GM19372 (cell line): ENCODE measurements at regions not wholly inside any gene's neighbourhood (a gene's known extent, or its start where the extent isn't known, plus 50 kb on each side); places are given as distances from the start of the nearest gene placed in this dataset.

Experiments used
- ATAC-seq: cut with Tn5 transposase; IDR thresholded peaks from one replicate; pipeline ENCODE4 v1.9.1; 2021; ENCODE audit warnings: mild to moderate bottlenecking, low read depth, moderate library complexity; ENCODE audit not compliant: unreplicated experiment

DNA sequence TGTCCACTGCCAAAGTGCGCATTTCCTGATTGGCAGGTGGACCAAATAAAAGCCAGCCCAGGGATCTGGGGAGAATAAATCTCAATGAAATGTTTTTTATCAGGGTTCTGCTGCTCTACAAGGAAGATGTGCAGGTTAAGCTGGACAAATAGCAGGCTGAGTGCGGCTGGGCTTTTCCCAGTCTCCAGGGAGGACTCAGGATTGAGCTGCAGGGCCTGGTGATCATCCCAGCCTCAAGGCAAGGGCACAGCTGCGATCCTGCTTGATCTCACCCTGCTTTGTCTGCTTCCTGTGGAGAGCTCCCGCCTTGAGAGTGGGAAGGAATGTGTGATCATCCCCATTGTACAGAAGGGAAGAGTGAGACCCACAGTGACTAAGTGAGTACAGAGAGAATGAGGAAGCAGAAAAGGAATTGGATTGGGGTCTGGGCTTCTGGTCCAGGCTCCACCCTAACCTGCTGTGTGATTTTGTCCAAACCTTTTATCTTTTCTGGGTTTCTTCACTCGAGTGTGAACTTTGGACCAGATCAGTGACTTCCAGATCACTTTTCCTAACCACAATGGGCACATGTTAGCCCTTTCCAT lies 75.3 kb upstream of the CRHR1 start:
- ATAC-seq = no peak

DNA sequence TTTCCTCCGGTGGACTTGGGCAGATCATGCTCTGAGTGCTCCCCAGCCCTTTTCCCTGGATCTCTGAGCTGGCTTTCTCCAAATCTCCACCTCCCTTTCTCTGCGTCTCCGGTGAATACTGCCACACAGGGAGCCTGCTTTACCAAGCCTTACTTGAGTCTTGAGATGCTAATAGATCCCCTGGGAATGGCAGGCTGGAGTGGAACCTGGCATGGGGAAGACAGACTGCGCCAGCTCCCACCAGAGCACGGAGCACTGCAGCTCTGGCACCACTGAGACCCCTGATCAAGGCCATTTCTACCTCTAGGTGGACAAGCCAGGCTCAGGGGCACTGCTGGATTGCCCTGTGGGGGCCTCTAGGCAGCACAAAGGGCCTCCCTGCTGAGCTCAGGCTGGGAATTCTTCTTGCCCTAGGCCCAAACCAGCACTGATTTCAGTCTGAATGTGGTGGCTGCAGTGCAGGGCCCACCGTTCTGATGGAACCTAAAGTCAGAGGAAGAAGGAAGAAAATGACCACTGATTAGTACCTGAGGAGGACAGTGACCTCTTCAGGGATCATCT lies 74.3 kb upstream of the CRHR1 start:
- no peak for ATAC-seq

DNA sequence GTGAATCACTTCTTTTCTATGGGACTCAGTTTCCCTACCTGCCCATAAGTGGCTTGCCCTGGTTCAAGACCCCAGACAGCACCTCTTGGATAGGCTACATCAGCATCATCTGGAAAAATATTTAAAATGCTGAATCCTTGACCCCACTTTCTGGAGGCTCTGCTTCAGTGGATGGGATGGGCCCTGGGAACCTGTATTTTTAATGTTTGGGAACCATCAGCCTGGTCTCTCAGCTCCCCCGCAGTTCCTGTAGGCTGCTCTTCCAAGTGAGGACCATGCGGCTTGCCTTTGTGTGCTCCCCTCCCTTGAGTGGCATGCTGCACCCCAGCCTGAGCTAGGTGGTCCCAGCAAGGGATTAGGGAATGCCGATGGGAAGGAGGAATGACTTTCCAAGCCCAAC lies 68.3 kb upstream of the CRHR1 start:
- ATAC-seq = no peak

DNA sequence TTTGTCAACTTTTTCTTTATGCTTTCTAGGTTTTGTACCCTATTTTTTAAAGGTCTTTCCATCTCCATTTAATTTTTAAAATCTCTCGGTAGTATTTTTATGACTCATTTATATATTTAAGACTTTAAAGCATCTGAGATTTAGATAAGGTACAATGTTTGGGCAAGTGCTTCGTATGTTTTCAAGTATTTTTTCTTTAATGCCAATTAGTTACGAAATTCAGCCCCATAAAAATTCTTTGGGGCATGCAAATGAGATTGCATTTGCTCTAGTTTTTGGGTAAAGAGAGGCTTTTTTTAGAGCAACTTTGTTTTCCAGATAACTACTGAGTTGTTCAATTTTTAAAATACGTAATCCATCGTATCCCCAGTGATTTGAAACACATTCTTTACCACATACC lies 65.3 kb upstream of the CRHR1 start:
- no peak for ATAC-seq

DNA sequence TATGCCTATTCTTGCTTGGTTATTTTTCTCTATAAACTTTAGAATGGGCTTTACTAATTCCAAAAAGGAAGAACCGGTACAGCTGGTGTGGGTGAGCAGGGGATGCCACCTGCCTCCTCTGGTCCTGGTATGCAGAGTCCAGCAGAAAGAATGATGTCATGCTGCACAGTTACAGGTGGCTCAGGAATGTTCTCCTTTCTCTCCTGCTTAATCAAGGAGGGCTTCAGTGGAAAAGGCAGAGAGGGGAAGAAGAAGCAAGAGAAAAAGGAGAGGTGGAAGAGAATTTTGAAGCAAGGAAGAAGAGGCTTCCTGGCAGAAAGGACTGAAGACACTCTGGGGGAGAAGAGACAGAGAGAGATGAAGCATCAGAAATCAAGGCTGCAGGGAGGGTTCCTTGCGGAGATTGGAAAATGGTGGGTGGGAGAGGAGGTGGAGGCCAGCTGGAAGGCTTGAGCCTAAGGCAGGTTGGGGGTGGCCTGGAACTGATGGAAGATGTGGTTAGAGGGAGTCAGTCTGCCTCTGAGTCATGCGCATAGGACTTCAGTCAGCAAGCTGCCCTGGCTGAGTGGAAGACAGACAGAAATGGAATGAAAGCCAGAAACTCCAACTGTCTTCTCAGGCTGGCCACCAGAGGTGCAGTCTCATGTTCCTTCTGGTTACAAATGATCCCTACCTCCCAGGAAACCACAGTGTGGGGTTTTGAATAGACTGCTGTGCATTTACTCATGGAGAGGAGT lies 64.6 kb upstream of the CRHR1 start:
- ATAC-seq = no peak

DNA sequence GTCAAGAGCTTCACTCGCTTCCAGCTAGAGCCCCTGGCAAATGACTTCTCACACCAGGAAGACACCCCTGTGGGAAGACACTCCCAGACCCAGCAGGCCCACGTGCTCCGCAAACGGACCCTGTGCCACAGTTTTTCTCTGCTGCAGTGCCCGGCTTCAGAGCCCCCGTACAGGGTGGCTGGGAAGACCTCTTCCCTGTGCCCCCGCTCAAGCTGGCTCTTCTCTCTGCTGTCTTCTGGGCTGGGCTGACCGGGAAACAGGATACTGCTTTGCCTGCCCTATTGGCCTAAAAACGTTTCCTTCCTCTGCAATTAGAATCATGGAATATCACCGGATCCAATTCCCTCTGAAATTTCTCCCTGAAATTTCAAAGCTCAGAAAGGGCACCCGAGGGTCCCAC lies 63.7 kb upstream of the CRHR1 start:
- no peak for ATAC-seq

DNA sequence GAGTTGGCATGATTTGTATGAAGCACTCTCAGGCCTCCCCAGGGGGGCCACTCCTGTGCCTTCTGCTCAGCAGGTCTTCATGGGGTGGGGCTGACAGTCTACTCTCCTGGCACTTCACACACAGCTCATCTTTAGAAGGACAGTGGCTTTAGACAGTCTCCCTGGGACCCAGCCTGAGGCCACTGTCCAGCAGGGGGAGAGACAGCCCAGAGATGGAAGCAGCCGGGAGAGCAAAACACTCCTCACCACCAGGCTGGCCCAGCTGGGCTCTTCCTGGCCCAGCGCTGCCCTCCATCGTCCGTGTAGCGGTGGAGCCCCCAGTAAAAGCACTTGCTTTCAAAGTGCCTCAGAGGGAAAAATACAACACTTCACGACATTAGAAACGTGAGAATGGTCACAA lies 62.0 kb upstream of the CRHR1 start:
- ATAC-seq = no peak

DNA sequence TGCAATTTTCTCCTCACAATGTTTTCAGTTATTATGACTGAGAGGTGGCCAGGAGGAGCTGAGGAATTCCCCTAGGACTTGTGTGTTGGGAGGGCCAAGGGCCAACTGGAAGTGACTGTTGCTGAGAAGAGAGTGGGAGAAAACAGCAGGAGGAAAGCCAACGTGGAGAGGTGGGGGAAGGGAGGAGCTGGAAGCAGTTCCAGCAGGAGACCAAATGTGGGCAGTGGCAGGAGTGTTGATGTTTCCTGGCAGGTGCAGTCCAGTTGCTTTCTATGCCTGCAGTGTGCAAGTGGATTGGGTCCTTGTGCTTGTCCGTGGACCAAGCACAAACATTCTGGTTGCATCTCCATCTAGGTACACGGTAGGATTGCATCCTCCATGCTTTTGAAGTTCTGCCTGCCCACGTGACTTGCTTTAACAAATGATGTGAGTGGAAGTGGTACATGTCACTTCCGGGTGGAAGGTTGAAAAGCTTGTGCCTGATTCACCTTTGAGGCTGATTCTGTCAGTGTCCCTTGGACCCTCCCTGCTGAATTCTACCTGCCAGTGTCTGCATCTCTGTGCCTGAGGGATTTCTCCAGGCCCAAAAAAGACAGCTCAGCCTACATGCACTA lies 54.7 kb upstream of the CRHR1 start:
- ATAC-seq = no peak

DNA sequence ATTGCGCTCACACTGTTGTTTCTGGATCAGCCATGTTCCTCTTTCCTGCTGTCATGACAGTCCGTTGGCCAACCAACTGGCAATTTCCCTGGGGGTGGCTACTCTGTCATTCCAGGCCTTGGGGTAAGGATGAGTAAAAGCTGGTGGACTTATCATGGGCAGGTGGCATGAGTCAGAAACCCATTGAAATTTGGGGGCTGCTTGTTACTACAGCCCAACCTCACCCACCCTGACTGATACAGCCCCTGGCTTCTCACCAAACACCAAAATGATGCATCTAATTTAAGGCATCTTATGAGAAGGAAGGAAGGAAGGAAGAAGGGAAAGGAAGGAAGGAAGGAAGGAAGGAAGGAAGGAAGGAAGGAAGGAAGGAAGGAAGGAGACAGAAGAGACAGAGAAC lies 53.9 kb upstream of the CRHR1 start:
- no peak for ATAC-seq

DNA sequence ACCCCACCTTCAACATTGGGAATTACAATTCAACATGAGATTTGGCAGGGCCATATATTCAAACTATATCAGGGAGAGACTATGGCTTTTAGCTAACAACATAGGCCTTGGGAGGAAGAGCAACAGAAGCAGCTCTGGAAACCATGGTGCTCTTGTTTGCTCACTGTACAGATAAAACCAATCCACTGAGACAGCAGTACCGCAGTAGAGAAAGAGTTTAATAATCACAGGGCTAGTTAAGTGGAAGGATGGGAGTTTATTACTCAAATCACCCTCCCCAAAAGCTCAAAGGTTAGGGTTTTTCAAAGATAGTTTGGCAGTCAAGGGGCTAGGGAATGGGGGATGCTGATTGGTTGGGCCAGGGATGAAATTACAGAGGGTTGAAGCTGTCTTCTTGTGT lies 52.7 kb upstream of the CRHR1 start:
- no peak for ATAC-seq

DNA sequence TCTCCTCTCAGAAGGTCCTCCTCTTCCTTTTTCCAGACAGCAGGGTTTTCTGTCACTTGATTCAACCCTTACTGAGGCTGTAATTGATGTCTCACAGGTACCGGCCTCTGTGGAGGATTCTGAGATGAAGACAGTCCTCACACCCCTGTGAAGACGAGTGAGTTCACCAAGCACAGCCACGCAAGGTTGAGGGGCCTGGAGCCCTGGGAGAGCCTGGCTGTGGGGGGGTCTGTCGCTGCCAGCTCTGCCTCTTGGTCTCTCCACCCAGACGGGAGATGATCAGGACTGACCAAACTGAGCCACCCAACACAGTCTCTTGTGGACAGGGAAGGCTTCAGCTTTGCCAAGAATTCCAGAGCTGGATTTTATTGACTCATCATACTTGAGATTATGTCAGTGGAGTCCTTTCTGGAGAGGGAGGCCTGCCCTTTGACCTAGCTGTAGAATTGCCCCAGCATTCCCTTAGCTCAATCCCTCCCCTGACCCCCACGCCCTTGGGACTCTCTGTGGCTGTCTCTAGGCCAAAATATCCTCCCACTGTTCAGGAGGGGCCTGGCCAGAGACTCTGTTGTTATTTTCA lies 51.1 kb upstream of the CRHR1 start:
- no peak for ATAC-seq

DNA sequence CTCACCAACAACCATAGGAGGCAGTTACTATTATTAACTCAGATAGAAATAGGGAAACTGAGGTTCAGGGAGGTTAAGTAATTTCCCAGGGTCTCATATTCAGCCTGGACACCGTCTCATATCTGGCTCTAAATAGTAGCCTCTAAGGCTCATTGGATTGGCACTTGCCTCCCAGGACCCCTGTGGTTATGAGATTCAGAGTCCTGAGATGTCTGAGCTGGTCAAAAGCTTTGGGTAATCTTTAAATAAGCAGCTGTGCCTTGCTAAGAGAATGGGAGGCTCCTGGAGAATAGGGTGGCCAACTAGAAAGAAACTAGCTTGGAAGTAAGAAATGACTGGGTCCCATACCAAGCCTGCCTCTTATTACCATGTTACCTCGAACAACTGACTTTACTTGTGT lies 50.3 kb upstream of the CRHR1 start:
- ATAC-seq = no peak
